Heart right ventricle (tissue), 16 donors: ENCODE measurements at regions not wholly inside any gene's neighbourhood (a gene's known extent, or its start where the extent isn't known, plus 50 kb on each side); places are given as distances from the start of the nearest gene placed in this dataset.

Experiments used
- ATAC-seq, 8 donors: fragments of 200-7000 bp; cut with Tn5 transposase; one replicate each; pipeline ENCODE4 v1.9.1; 2020; ENCODE audit warnings: mild to moderate bottlenecking in 8 of 8, moderate library complexity in 8 of 8, moderate number of reproducible peaks in 1 of 8
- DNase-seq, 2 donors: peaks; one replicate each; pipeline ENCODE4 v3.0.0-alpha.2; 2020
- H3K27ac ChIP-seq, 10 donors: fragments of 200-600 bp; sonication (generic) in 2 of 10; one replicate each; pipeline versions ENCODE4 v1.5.0 to v1.8.0; 2020 to 2022; ENCODE audit warnings: mild to moderate bottlenecking in 3 of 10
- H3K27me3 ChIP-seq, 7 donors: fragments of 200-600 bp; one replicate each; pipeline ENCODE4 v1.8.0; 2021 to 2022; ENCODE audit warnings: mild to moderate bottlenecking in 2 of 7
- H3K36me3 ChIP-seq, 9 donors: fragments of 200-600 bp; sonication (generic) in 1 of 9; one replicate each; pipeline versions ENCODE4 v1.5.0 to v1.8.0; 2020 to 2022; ENCODE audit warnings: mild to moderate bottlenecking in 2 of 9
- H3K4me1 ChIP-seq, 9 donors: fragments of 200-600 bp; sonication (generic) in 1 of 9; one replicate each; pipeline versions ENCODE4 v1.5.0 to v1.8.0; 2020 to 2022; ENCODE audit warnings: mild to moderate bottlenecking in 4 of 9
- H3K4me3 ChIP-seq, 10 donors: fragments of 200-600 bp; sonication (generic) in 2 of 10; one replicate each; pipeline versions ENCODE4 v1.5.0 to v1.8.0; 2020 to 2022; ENCODE audit warnings: mild to moderate bottlenecking in 7 of 10, moderate library complexity in 2 of 10
- H3K9me3 ChIP-seq, 11 donors: fragments of 200-600 bp in 10 of 11; sonication (generic) in 2 of 11; one replicate each; pipeline versions ENCODE4 v1.5.0 to v1.8.0; 2013 to 2022; ENCODE audit warnings: mild to moderate bottlenecking in 2 of 11, control low read depth in 1 of 11, moderate library complexity in 1 of 11
- CTCF ChIP-seq, 9 donors: fragments of 200-600 bp; sonication (generic) in 2 of 9; IDR thresholded peaks; one replicate each; pipeline versions ENCODE4 v1.5.0 to v1.8.0; 2021 to 2022; ENCODE audit warnings: antibody characterized with exemption in 9 of 9, mild to moderate bottlenecking in 5 of 9, moderate library complexity in 1 of 9
- WGBS, 2 donors: extraction: QIAGEN DNeasy Blood & Tissue Kit; methylation state at CpG; one replicate each; pipeline ENCODE4 v1.1.7; 2013; ENCODE audit warnings: inconsistent platforms in 1 of 2; 5-methylcytosine and 5-hydroxymethylcytosine counted together
- intact Hi-C, 10 donors: fragments of 100-400 bp; cut with DNase I; formaldehyde crosslinking; loops; one replicate each; pipeline versions ENCODE4 v1.11.1 to v1.14.2; 2022
- donor health status: Arrhythmogenic right ventricular cardiomyopathy.
- donor health status: ischemic (EF 13 %, LVEDD 7.1; RV severe dilation, severe dysfunction).
- donor health status: healthy with polysubstance abuse.
- donor health status: DM: no; HTN: yes; CAD: no.
- donor health status: DM: no; HTN: no; CAD: no.
- donor health status: ischemic (EF 25% LVEDD 6.9; RV normal size, moderate dysfunction).
- donor health status: ischemic (EF 25% LVEDD 5.7; RV mildly dilated, moderate dysfunction).
- donor health status: healthy.
- donor health status: DM: yes; HTN: yes; CAD: no.
- donor health status: Ischemic cardiomyopathy.
- donor health status: ischemic (EF 35%, LVEDD 5.7; RV mildly dilated, moderate dysfunction).
- donor health status: nonischemic (EF 11% LVEDD 7.7; RV severe dilation, severe dysfunction).
- donor health status: DM: yes; HTN: yes; CAD: no.
- donor health status: PGD.
- donor health status: ischemic (EF 29% LVEDD 5.4; RV normal size, mild dysfunction).
- donor health status: nonischemic (EF 23%, LVEDD 6.1; RV moderate dilation, normal function).

DNA sequence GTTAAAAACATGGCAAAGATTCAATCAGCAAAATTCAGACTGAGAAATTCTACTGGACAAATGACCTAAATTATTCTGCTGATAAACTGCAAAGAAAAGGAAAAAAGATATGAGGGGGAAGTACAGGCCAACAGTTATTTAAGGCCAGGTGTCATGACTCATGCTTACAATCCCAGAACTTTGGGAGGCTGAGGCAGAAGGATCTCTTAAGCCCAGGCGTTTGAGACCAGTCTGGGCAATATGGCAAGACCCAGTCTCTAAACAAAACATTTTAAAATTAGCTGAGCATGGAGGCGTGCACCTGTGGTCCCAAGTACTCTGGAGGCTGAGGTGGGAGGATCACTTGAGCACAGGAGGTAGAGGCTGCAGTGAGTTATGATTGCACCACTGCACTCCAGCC is 91.8 kb upstream of the USP15 start:
- TF ChIP-seq CTCF (IDR thresholded peaks at IDR 0.05), result no peak
- no peak for DNase-seq
- Histone ChIP-seq H3K27me3 (no peaks in the 10 kb centered on the region), H3K4me1 (no peaks in the 10 kb centered on the region), H3K9me3 (no peaks in the 10 kb centered on the region), H3K4me3 (no peak overlapping the region), H3K27ac (no peak overlapping the region), H3K36me3 (no peaks in the 10 kb centered on the region)
- WGBS, 2 donors, result 76 to 81% methylated on average over 2 of the region's 2 CpGs
- intact Hi-C loops, result no loop called here
- no peak for ATAC-seq

DNA sequence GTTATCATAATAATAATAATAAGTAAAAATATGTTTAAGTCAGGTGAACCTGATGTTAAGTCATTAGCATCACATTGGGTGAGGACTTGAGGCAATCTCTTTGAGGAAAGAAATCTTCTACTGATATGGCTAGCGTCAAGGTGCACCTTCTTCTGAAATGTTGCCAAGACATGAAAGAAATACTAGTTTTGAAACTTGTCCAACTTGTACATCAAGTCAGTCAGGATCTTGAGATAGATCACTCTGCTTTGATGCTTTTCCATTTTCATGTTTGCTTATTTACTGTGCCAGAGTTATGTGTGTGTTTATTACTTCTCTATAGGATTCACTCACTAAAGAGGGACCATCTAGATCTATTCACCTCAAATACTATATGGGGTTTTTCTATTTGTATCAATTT is 90.0 kb upstream of the USP15 start:
- Histone ChIP-seq H3K27me3 (no peaks in the 10 kb centered on the region), H3K4me3 (no peak overlapping the region), H3K4me1 (no peaks in the 10 kb centered on the region), H3K9me3 (no peaks in the 10 kb centered on the region), H3K27ac (no peak overlapping the region), H3K36me3 (no peaks in the 10 kb centered on the region)
- intact Hi-C loops, result no loop called here
- WGBS, 2 donors, result 93 to 96% methylated on average over 1 of the region's 1 CpG
- DNase-seq (no peak), ATAC-seq (no peak)
- no peak for TF ChIP-seq CTCF (IDR thresholded peaks at IDR 0.05)

GRCh38 chr12:62190689-62191490 is 69.3 kb upstream of the USP15 start:
- WGBS, 2 donors, result 1 to 2% methylated on average over 60 to 61 of the region's 61 CpGs
- peak overlapping the region; percentile 18 to 51 (median 36) for H3K4me3 ChIP-seq
- ATAC-seq, result peak in 3 of 8 donors; percentile 21 to 34 (median 22)
- H3K27ac ChIP-seq, result no peak overlapping the region
- H3K36me3 ChIP-seq, result no peaks in the 10 kb centered on the region
- peaks cover 19 to 67% (median 37%) of the 10 kb centered on the region in 7 donors for H3K27me3 ChIP-seq
- intact Hi-C loops, result loop anchor here in 1 of 10 donors (10.0 kb wide), 1 partner anchor 186 kb away; no protein-coding TSS in a partner anchor
- no peak for TF ChIP-seq CTCF (IDR thresholded peaks at IDR 0.05)
- no peak for DNase-seq
- no peaks in the 10 kb centered on the region for H3K9me3 ChIP-seq
- H3K4me1 ChIP-seq, result peaks cover 15 to 30% (median 21%) of the 10 kb centered on the region in 9 donors

DNA sequence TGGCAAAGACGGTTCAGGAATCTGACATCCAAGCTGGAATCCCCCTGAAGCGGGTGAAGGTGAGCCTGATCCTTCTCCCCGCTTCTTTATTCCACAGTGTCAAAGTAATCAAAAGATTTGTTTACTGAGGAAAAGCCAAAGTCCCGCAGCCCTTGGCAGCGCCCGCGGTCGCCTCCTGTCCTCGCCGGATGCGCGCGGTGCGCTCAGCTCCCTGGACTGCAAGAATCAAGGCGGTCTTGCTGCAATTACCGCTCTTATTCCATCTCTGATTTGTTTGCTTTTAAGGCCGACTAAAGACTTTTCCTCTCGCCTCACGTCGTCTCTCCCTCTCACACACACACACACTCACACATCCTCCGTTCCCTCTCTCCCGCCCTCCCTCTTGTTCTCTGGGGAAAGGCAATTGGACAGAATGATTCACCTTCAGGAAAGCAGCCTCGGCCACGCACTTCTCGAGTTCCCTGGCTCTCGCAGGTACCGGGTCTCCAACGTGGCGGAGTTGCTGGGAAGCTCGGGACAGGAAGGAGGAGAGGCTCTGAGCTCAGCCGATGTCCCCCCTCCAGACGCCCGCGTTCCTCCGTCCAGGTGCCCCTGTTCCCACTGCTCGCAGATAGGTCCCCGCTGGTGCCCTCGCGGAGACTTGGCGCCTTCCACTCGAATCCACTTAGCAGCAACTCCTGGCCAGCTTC is 68.6 kb upstream of the USP15 start:
- ATAC-seq, result peak in 6 of 8 donors; percentile 22 to 49 (median 36)
- WGBS, 2 donors, result 1 to 2% methylated on average over 41 of the region's 41 CpGs

More for the DNA sequence above, 68.6 kb upstream of the USP15 start:
- Histone ChIP-seq H3K4me1 (peaks cover 15 to 30% (median 21%) of the 10 kb centered on the region in 9 donors), H3K27ac (no peak overlapping the region), H3K27me3 (peaks cover 19 to 67% (median 37%) of the 10 kb centered on the region in 7 donors), H3K36me3 (no peaks in the 10 kb centered on the region), H3K9me3 (no peaks in the 10 kb centered on the region), H3K4me3 (peak overlapping the region; percentile 18 to 51 (median 36))
- no peak for TF ChIP-seq CTCF (IDR thresholded peaks at IDR 0.05)
- intact Hi-C loops, result loop anchor here in 1 of 10 donors (10.0 kb wide), 1 partner anchor 187 kb away; no protein-coding TSS in a partner anchor
- DNase-seq, result no peak
